SK-N-MC (cell line): ENCODE measurements at regions not wholly inside any gene's neighbourhood (a gene's known extent, or its start where the extent isn't known, plus 50 kb on each side); places are given as distances from the start of the nearest gene placed in this dataset.

ENCODE experiments used
- EZH2 ChIP-seq: fragments of 200-600 bp; sonication (generic); IDR thresholded peaks from one replicate; pipeline ENCODE4 v1.6.1; 2017; ENCODE audit warnings: antibody characterized with exemption
- FOXP2 ChIP-seq: optimal IDR thresholded peaks from 2 replicates; pipeline ENCODE3; 2011; ENCODE audit warnings: mild to moderate bottlenecking, moderate library complexity; ENCODE audit not compliant: insufficient read depth; ENCODE audit errors: extremely low read length, control extremely low read depth
- POLR2AphosphoS5 ChIP-seq: IDR thresholded peaks from 2 replicates; pipeline ENCODE4 v1.6.1; 2012; ENCODE audit warnings: mild to moderate bottlenecking, low read depth, low read length, borderline replicate concordance

DNA sequence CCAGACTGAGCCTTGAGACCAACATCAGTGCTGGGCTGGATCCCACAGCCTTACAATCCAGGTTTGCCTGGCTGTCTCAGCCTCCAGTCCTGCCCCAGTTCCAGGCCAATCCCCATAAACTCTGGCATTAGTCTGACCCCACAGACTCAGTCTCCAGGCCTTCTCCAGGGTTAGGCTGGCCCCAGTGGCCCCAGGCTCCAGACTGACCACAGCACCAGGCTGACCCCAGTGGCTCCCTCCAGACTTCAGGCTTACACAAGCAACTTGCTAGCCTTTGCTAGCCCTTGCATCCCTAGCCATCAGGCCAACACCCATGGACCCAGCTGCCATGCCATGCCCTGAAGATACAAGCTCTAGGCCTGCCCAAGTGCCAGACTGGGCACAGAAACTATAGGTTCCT is 1326.0 kb upstream of the C9orf72 start:
- TF ChIP-seq POLR2AphosphoS5 (no peak), EZH2 (no peak), FOXP2 (no peak)
